Common myeloid progenitor, CD34-positive (primary cell): ENCODE measurements at regions not wholly inside any gene's neighbourhood (a gene's known extent, or its start where the extent isn't known, plus 50 kb on each side); places are given as distances from the start of the nearest gene placed in this dataset.

Experiments
- CTCF ChIA-PET: fragments of 350-600 bp; sonication (Branson Sonifier 250); formaldehyde crosslinking; loops from one replicate; lab custom pipeline; 2021; ENCODE audit warnings: antibody characterized with exemption; lab: Charles Lee
- POLR2A ChIA-PET: fragments of 350-600 bp; sonication (Branson Sonifier 250); formaldehyde crosslinking; loops from one replicate; lab custom pipeline; 2021; ENCODE audit warnings: antibody characterized with exemption; lab: Charles Lee
- DNase-seq, 3 donors: peaks; one replicate each; pipeline versions ENCODE4 v3.0.0 to v3.0.0-alpha.2; 2013
- H3K27ac ChIP-seq, 2 experiments: 1 replicate in 1 of 2; 2 replicates in 1 of 2; pipeline ENCODE4 v1.7.0; 2013; ENCODE audit warnings: inconsistent platforms in 2 of 2, low read length in 2 of 2, mild to moderate bottlenecking in 2 of 2, low read depth in 1 of 2, moderate library complexity in 1 of 2; ENCODE audit not compliant: severe bottlenecking in 2 of 2, insufficient read depth in 1 of 2, poor library complexity in 1 of 2
- H3K27me3 ChIP-seq, 5 experiments: replicated peaks in 2 of 5; 1 replicate in 3 of 5; 2 replicates in 2 of 5; pipeline versions ENCODE4 v1.6.1 to v1.7.0; 2013; ENCODE audit warnings: low read length in 4 of 5, mild to moderate bottlenecking in 2 of 5, moderate library complexity in 2 of 5, inconsistent platforms in 1 of 5; ENCODE audit not compliant: insufficient read depth in 5 of 5, control insufficient read depth in 4 of 5
- H3K36me3 ChIP-seq, 4 experiments: 1 replicate in 2 of 4; 2 replicates in 2 of 4; pipeline versions ENCODE4 v1.6.1 to v1.7.0; 2013; ENCODE audit warnings: low read length in 3 of 4, control low read depth in 1 of 4, mild to moderate bottlenecking in 1 of 4; ENCODE audit not compliant: control insufficient read depth in 4 of 4, insufficient read depth in 4 of 4
- H3K4me1 ChIP-seq, 4 experiments: 1 replicate in 3 of 4; 2 replicates in 1 of 4; pipeline versions ENCODE4 v1.6.1 to v1.7.1; 2013; ENCODE audit warnings: low read length in 3 of 4, mild to moderate bottlenecking in 3 of 4, control low read depth in 1 of 4, inconsistent platforms in 1 of 4, moderate library complexity in 1 of 4; ENCODE audit not compliant: control insufficient read depth in 4 of 4, insufficient read depth in 4 of 4; ENCODE audit errors: control extremely low read depth in 1 of 4
- H3K4me3 ChIP-seq, 7 experiments: 1 replicate in 4 of 7; 2 replicates in 3 of 7; pipeline versions ENCODE4 v1.5.1 to v1.7.0; 2013; ENCODE audit warnings: mild to moderate bottlenecking in 7 of 7, low read length in 6 of 7, moderate library complexity in 6 of 7, inconsistent platforms in 2 of 7, low read depth in 2 of 7, control low read depth in 1 of 7; ENCODE audit not compliant: insufficient read depth in 4 of 7, control insufficient read depth in 1 of 7; ENCODE audit errors: extremely low read depth in 1 of 7
- H3K9me3 ChIP-seq, 5 experiments: 1 replicate in 4 of 5; 2 replicates in 1 of 5; pipeline versions ENCODE4 v1.6.1 to v1.7.1; 2013; ENCODE audit warnings: low read length in 4 of 5, mild to moderate bottlenecking in 2 of 5, inconsistent platforms in 1 of 5, low read depth in 1 of 5, moderate library complexity in 1 of 5; ENCODE audit not compliant: control insufficient read depth in 4 of 5, insufficient read depth in 2 of 5; ENCODE audit errors: control extremely low read depth in 1 of 5
- WGBS: methylation state at CpG from one replicate; pipeline ENCODE4 v1.1.5; 2013; ENCODE audit not compliant: insufficient coverage; 5-methylcytosine and 5-hydroxymethylcytosine counted together

DNA sequence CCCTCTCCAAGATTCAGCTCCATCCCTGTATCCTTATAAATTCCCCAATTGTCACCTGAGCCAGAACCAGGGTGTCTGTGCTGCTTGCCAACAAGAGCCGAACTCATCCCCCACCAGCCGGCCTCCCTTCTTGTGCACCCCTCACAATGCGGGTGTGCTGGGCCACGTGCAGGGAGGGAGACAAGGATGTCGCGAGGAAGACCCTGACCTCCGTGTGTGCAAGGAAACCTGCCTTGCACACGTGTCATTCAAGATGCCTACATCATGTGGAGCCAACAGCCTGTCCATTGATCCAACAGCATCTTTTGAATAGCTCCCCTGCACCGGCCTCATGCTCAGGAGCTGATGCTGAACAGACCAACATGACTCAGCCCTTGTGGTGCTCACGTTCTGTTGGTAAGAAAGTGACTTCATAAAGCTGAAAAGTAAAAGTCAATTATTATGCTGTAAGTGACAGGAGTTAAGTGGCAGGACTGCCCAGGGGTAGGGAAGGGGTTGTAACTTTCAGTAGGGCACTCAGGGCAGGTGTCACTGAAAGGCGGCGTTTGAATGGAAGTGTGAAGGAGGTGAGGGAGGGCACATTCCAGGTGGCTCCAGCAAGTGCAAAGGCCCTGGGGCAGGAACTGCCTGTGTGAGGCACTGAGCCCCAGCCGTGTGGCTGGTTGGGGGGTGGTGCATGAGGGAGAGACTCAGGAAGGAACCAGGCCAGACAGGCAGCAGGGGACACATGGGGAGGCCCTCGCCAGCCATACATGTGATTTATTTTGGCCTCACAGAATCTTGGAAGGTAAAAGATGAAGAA, 302.2 kb downstream of the FOXL1 start:
- Histone ChIP-seq H3K4me3 (no peak overlapping the region), H3K27ac (no peak overlapping the region), H3K4me1 (peaks cover 0 to 15% (median 3%) of the 10 kb centered on the region in 4 experiments), H3K9me3 (no peaks in the 10 kb centered on the region), H3K36me3 (no peaks in the 10 kb centered on the region), H3K27me3 (peaks cover 0 to 73% (median 25%) of the 10 kb centered on the region in 5 experiments)
- 97% methylated on average over 13 of the region's 14 CpGs for WGBS
- DNase-seq: no peak
- POLR2A ChIA-PET: no interaction called here
- CTCF ChIA-PET: no interaction called here

DNA sequence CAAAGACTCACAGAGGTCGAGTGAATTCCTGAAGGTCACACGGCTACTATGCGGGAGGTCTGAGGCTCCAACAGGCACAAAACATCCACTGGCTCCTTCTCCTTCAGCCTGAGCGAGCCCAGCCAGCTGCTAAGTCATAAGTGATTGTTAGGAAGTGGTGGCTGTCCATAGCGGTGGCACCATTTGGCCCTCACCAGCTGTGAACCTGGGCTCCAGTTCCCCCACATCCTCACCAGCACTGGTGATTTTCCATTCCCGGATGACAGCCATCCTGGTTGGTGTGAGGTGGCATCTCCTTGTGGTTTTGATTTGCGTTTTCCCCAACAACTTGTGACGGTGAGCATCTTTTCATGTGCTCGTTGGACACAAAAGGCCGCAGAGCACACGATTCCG, 302.8 kb downstream of the FOXL1 start:
- peaks cover 0 to 67% (median 25%) of the 10 kb centered on the region in 5 experiments for H3K27me3 ChIP-seq
- POLR2A ChIA-PET: no interaction called here

DNA sequence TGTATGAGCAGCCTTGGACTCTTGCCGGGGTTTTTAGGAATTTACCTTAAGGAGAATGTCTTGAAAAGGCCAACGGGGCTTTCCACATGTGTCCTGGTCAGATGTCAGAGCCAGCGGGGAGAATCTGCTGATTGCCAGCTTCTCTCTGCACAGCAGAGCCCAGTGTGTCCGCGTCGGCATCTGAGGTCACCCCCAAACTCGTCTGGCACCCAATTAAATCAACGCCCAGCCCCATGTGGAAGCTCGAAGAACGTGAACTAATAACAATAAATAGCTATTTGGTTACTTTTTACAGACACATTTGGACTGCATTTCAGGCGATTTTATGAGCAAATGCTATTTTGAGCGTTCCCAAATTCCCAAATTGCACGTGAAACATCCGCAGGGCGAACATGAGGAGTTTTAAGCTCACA, 303.5 kb downstream of the FOXL1 start:
- H3K36me3 ChIP-seq: no peaks in the 10 kb centered on the region
- H3K4me1 ChIP-seq: peaks cover 0 to 15% (median 3%) of the 10 kb centered on the region in 4 experiments
- 91% methylated on average over 13 of the region's 15 CpGs for WGBS
- H3K9me3 ChIP-seq: no peaks in the 10 kb centered on the region
- CTCF ChIA-PET: no interaction called here
- POLR2A ChIA-PET: no interaction called here
- H3K4me3 ChIP-seq: no peak overlapping the region
- peaks cover 0 to 61% (median 20%) of the 10 kb centered on the region in 5 experiments for H3K27me3 ChIP-seq
- DNase-seq: no peak
- no peak overlapping the region for H3K27ac ChIP-seq

More for the DNA sequence above, 302.8 kb downstream of the FOXL1 start:
- CTCF ChIA-PET: no interaction called here
- Histone ChIP-seq H3K9me3 (no peaks in the 10 kb centered on the region), H3K27ac (no peak overlapping the region), H3K4me3 (no peak overlapping the region), H3K4me1 (peaks cover 0 to 15% (median 3%) of the 10 kb centered on the region in 4 experiments), H3K36me3 (no peaks in the 10 kb centered on the region)
- WGBS: 88% methylated on average over 9 of the region's 12 CpGs
- no peak for DNase-seq

DNA sequence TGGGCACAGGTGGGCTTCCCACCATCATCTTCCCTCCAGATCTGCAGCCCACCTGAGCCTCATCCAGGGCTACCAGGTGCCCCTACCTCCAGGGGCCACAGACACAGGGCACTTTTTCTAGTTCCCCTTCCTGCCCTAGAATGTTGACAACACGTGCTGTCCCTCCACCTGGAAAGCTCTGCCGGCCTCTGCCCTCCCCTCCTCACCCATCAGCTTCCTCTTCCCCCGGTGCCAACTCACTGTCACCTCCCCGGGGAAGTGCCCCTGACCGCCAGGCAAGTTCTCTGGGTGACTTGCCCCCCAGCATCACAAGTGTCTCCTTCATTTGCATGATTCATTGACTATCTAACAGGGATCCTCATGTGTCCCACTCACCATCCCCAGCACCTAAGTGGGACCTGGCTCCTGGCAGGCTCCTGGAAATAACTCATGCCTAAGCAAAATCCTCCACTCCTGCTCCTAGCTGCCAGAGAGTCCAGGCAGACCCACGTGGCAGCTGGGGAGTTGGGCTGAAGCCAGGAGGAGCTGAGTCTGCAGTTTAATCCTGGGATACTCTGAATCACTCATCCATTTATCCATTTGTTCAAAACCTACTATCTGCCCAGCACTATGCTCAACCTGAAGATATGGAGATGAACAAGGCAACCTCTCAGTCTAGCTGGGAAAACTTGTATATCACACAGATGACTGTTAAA, 304.4 kb downstream of the FOXL1 start:
- no peak overlapping the region for H3K4me3 ChIP-seq
- peaks cover 0 to 15% (median 3%) of the 10 kb centered on the region in 4 experiments for H3K4me1 ChIP-seq
- peaks cover 0 to 55% (median 20%) of the 10 kb centered on the region in 5 experiments for H3K27me3 ChIP-seq
- 0% methylated on average over 5 of the region's 6 CpGs for WGBS
- H3K27ac ChIP-seq: no peak overlapping the region
- no peaks in the 10 kb centered on the region for H3K9me3 ChIP-seq
- DNase-seq: no peak
- H3K36me3 ChIP-seq: no peaks in the 10 kb centered on the region
- ChIA-PET POLR2A (interaction anchor here (0.6 kb wide), 1 partner anchor 28 kb away, joined by 3 read pairs; no protein-coding TSS in a partner anchor), CTCF (no interaction called here)

DNA sequence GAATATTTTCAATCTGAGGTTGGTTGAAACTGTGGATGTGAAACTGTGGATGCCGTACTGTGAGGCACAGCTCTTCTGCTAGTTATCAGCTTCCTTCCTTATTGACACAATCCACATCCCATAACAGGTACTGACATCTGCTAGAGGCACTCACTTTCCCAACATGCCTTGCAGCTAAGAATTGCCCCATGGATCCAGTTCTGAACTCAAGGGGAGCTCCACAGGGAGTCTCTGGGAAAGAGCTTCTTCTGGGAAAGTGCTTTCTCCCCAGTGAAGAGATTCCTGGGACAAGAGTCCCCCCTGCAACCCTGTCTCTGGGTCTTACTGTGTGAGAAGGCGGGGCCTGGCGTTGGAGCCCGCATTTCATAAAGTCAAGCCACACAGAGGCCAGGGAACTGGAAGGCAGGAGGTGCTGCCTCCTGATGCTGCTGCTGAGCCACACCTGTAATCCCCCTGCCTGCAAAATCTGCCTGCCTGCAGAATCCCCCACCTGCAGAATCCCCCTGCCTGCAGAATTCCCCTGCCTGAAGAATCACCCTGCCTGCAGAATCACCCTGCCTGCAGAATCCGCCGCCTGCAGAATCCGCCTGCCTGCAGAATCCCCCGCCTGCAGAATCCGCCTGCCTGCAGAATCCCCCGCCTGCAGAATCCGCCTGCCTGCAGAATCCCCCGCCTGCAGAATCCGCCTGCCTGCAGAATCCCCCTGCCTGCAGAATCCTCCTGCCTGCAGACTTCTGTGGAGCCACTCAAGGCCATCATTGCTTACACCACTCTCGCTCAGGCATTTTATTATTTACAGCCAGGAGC, 305.4 kb downstream of the FOXL1 start:
- CTCF ChIA-PET: no interaction called here
- 68% methylated on average over 7 of the region's 14 CpGs for WGBS
- Histone ChIP-seq H3K9me3 (no peaks in the 10 kb centered on the region), H3K27ac (no peak overlapping the region), H3K36me3 (no peaks in the 10 kb centered on the region), H3K27me3 (peaks cover 0 to 50% (median 16%) of the 10 kb centered on the region in 5 experiments), H3K4me1 (peaks cover 0 to 8% (median under 1%) of the 10 kb centered on the region in 4 experiments), H3K4me3 (no peak overlapping the region)
- POLR2A ChIA-PET: no interaction called here
- DNase-seq: no peak

DNA sequence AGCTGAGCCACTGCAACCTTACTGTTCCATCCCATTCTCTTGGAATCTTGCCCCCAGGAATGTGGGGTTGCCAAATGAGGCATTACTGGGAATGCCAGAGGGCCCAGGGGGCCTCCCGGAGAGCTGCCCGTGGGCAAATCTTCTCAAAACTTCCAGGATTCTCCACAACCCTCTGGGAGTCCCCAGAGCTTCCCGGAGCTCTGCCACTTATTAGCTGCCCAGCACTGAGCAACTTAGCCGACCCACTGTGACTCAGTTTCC, 306.0 kb downstream of the FOXL1 start:
- H3K4me3 ChIP-seq: no peak overlapping the region
- H3K27ac ChIP-seq: no peak overlapping the region
- DNase-seq: no peak
- WGBS: 84% methylated on average over 4 of the region's 4 CpGs
- peaks cover 0 to 44% (median 11%) of the 10 kb centered on the region in 5 experiments for H3K27me3 ChIP-seq
- H3K4me1 ChIP-seq: peaks cover 0 to 6% (median 0%) of the 10 kb centered on the region in 4 experiments
- ChIA-PET CTCF (no interaction called here), POLR2A (no interaction called here)
- no peaks in the 10 kb centered on the region for H3K9me3 ChIP-seq
- H3K36me3 ChIP-seq: no peaks in the 10 kb centered on the region
